IMR-90 (cell line): ENCODE measurements at regions not wholly inside any gene's neighbourhood (a gene's known extent, or its start where the extent isn't known, plus 50 kb on each side); places are given as distances from the start of the nearest gene placed in this dataset.

ENCODE experiments used
- ATAC-seq: fragments of 200-7000 bp; cut with Tn5 transposase; 2 replicates; pipeline ENCODE4 v1.9.1; 2020; ENCODE audit warnings: low read depth, mild to moderate bottlenecking, moderate library complexity
- BruUV-seq: library from RNA; stranded (reverse); fragments of 400-500 nt; replicated peaks from 2 replicates; lab custom pipeline; 2021; lab: Mats Ljungman, UMichigan
- CTCF ChIA-PET: fragments of 300-600 bp; formaldehyde crosslinking; extraction: SDS; loops from one replicate; lab custom pipeline; 2021; ENCODE audit warnings: antibody characterized with exemption; lab: Yijun Ruan, JAX
- POLR2A ChIA-PET: fragments of 300-600 bp; sonication (Branson Sonifier 250); formaldehyde crosslinking; loops from one replicate; lab custom pipeline; 2022; ENCODE audit warnings: antibody characterized with exemption; ENCODE audit not compliant: unreplicated experiment; lab: Charles Lee
- DNase-seq: peaks from one replicate; pipeline ENCODE4 v3.0.0; 2013
- H2AFZ ChIP-seq: replicated peaks from 2 replicates; pipeline ENCODE3; 2013; ENCODE audit warnings: low read length, mild to moderate bottlenecking; ENCODE audit not compliant: poor library complexity
- H2AK5ac ChIP-seq: 2 replicates; pipeline ENCODE4 v1.6.1; 2013; ENCODE audit warnings: low read depth, low read length, inconsistent platforms
- H2AK9ac ChIP-seq: replicated peaks from 2 replicates; pipeline ENCODE3; 2013; ENCODE audit warnings: mild to moderate bottlenecking, low read depth, low read length, moderate library complexity; ENCODE audit not compliant: poor library complexity
- H2BK120ac ChIP-seq: 2 replicates; pipeline ENCODE4 v1.6.1; 2013; ENCODE audit warnings: low read depth, low read length, inconsistent platforms
- H2BK15ac ChIP-seq: 3 replicates; pipeline ENCODE4 v1.6.1; 2013; ENCODE audit warnings: low read depth, low read length, inconsistent platforms
- H2BK20ac ChIP-seq: 2 replicates; pipeline ENCODE4 v1.6.1; 2013; ENCODE audit warnings: low read depth, mild to moderate bottlenecking, inconsistent platforms, low read length, moderate library complexity
- H2BK5ac ChIP-seq: 2 replicates; pipeline ENCODE4 v1.6.1; 2013; ENCODE audit warnings: mild to moderate bottlenecking, low read depth, low read length, inconsistent platforms; ENCODE audit not compliant: poor library complexity, severe bottlenecking
- H3K14ac ChIP-seq: replicated peaks from 2 replicates; pipeline ENCODE4 v1.6.1; 2013; ENCODE audit warnings: low read depth, low read length, inconsistent platforms
- H3K18ac ChIP-seq: 2 replicates; pipeline ENCODE4 v1.6.1; 2013; ENCODE audit warnings: low read depth, low read length, control low read depth
- H3K23ac ChIP-seq: 2 replicates; pipeline ENCODE4 v1.6.1; 2013; ENCODE audit warnings: low read depth, low read length, inconsistent platforms
- H3K27ac ChIP-seq: 2 replicates; pipeline ENCODE4 v1.5.1; 2013; ENCODE audit warnings: mild to moderate bottlenecking, control low read depth, low read length; ENCODE audit not compliant: insufficient read depth
- H3K27me3 ChIP-seq: 2 replicates; pipeline ENCODE4 v1.6.1; 2013; ENCODE audit warnings: low read length; ENCODE audit not compliant: control insufficient read depth, insufficient read depth
- H3K36me3 ChIP-seq: 2 replicates; pipeline ENCODE4 v1.6.1; 2013; ENCODE audit warnings: low read length, mixed read lengths; ENCODE audit not compliant: control insufficient read depth, insufficient read depth
- H3K4ac ChIP-seq: 2 replicates; pipeline ENCODE4 v1.6.1; 2013; ENCODE audit warnings: low read depth, low read length, inconsistent platforms
- H3K4me1 ChIP-seq: 2 replicates; pipeline ENCODE4 v1.6.1; 2013; ENCODE audit warnings: low read length, mixed read lengths; ENCODE audit not compliant: control insufficient read depth, insufficient read depth
- H3K4me2 ChIP-seq: 2 replicates; pipeline ENCODE4 v1.6.1; 2013; ENCODE audit warnings: low read depth, mild to moderate bottlenecking, control low read depth, low read length, moderate library complexity
- H3K4me3 ChIP-seq: 2 replicates; pipeline ENCODE4 v1.5.1; 2013; ENCODE audit warnings: low read depth, mild to moderate bottlenecking, control low read depth, low read length, moderate library complexity; ENCODE audit not compliant: insufficient read depth
- H3K56ac ChIP-seq: 2 replicates; pipeline ENCODE4 v1.6.1; 2013; ENCODE audit warnings: low read length, inconsistent platforms; ENCODE audit not compliant: insufficient read depth; ENCODE audit errors: extremely low read depth
- H3K79me1 ChIP-seq, 2 experiments: 2 replicates each; pipeline ENCODE4 v1.6.1; 2013; ENCODE audit warnings: low read length in 2 of 2, inconsistent platforms in 1 of 2, low read depth in 1 of 2
- H3K9ac ChIP-seq: 2 replicates; pipeline ENCODE4 v1.6.1; 2013; ENCODE audit warnings: low read depth, low read length, control low read depth
- H3K9me1 ChIP-seq: 2 replicates; pipeline ENCODE4 v1.6.1; 2013; ENCODE audit warnings: low read length, inconsistent platforms; ENCODE audit not compliant: insufficient read depth
- H3K9me3 ChIP-seq: 2 replicates; pipeline ENCODE4 v1.6.1; 2013; ENCODE audit warnings: low read length; ENCODE audit not compliant: control insufficient read depth, insufficient read depth
- H4K20me1 ChIP-seq: 2 replicates; pipeline ENCODE4 v1.6.1; 2013; ENCODE audit warnings: low read length, inconsistent platforms; ENCODE audit not compliant: insufficient read depth
- H4K5ac ChIP-seq: 2 replicates; pipeline ENCODE4 v1.6.1; 2013; ENCODE audit warnings: mild to moderate bottlenecking, low read depth, low read length, control low read depth
- H4K8ac ChIP-seq, 2 experiments: 2 replicates each; pipeline ENCODE4 v1.6.1; 2013; ENCODE audit warnings: low read depth in 2 of 2, low read length in 2 of 2, control low read depth in 1 of 2, inconsistent platforms in 1 of 2
- H4K91ac ChIP-seq: 2 replicates; pipeline ENCODE4 v1.6.1; 2013; ENCODE audit warnings: low read depth, low read length, inconsistent platforms; ENCODE audit not compliant: insufficient read depth
- BHLHE40 ChIP-seq: fragments of 150-350 bp; IDR thresholded peaks from 2 replicates; pipeline ENCODE4 v1.6.1; 2016; ENCODE audit warnings: mild to moderate bottlenecking, low read depth, low read length
- CEBPB ChIP-seq: IDR thresholded peaks from 2 replicates; pipeline ENCODE4 v1.6.1; 2012; ENCODE audit warnings: low read depth, low read length, improper control_type of control experiment
- CHD1 ChIP-seq: IDR thresholded peaks from 2 replicates; pipeline ENCODE4 v1.6.1; 2012; ENCODE audit warnings: low read depth, low read length, improper control_type of control experiment
- FOS ChIP-seq: fragments of 150-350 bp; IDR thresholded peaks from 2 replicates; pipeline ENCODE4 v1.6.1; 2016; ENCODE audit warnings: low read depth, low read length
- MAFK ChIP-seq: IDR thresholded peaks from 2 replicates; pipeline ENCODE4 v1.6.1; 2012; ENCODE audit warnings: low read depth, low read length, improper control_type of control experiment
- MAZ ChIP-seq: IDR thresholded peaks from 2 replicates; pipeline ENCODE4 v1.6.1; 2012; ENCODE audit warnings: low read depth, mild to moderate bottlenecking, low read length, improper control_type of control experiment, moderate library complexity, borderline replicate concordance
- MXI1 ChIP-seq: IDR thresholded peaks from 2 replicates; pipeline ENCODE4 v1.6.1; 2012; ENCODE audit warnings: low read depth, mild to moderate bottlenecking, low read length, moderate library complexity, borderline replicate concordance
- NFE2L2 ChIP-seq: fragments of 150-350 bp; IDR thresholded peaks from 2 replicates; pipeline ENCODE4 v1.6.1; 2016; ENCODE audit warnings: low read depth, mild to moderate bottlenecking, low read length
- POLR2A ChIP-seq: IDR thresholded peaks from 2 replicates; pipeline ENCODE4 v1.6.1; 2012; ENCODE audit warnings: mild to moderate bottlenecking, low read depth, low read length
- RAD21 ChIP-seq: IDR thresholded peaks from 2 replicates; pipeline ENCODE4 v1.6.1; 2012; ENCODE audit warnings: low read length, improper control_type of control experiment
- RCOR1 ChIP-seq: IDR thresholded peaks from 2 replicates; pipeline ENCODE4 v1.6.1; 2012; ENCODE audit warnings: mild to moderate bottlenecking, low read length, improper control_type of control experiment; ENCODE audit not compliant: insufficient replicate concordance
- RFX5 ChIP-seq: IDR thresholded peaks from 2 replicates; pipeline ENCODE4 v1.8.0; 2012; ENCODE audit warnings: low read depth, mild to moderate bottlenecking, low read length, moderate library complexity
- SMC3 ChIP-seq: fragments of 150-350 bp; IDR thresholded peaks from 2 replicates; pipeline ENCODE4 v1.6.1; 2016; ENCODE audit warnings: low read depth, mild to moderate bottlenecking, antibody characterized with exemption, low read length, moderate library complexity
- dilution Hi-C: fragments of 300-500 bp; cut with HindIII; formaldehyde crosslinking; loops from one replicate; pipeline ENCODE4 v1.14.3; 2018; ENCODE audit warnings: low sequenced_read_pairs; ENCODE audit not compliant: unreplicated experiment
- in situ Hi-C: fragments of 300-500 bp; cut with MboI; formaldehyde crosslinking; loops from 3 replicates; pipeline ENCODE4 v1.14.3; 2019; ENCODE audit warnings: low sequenced_read_pairs, inconsistent platforms, mixed read lengths
- intact Hi-C: fragments of 100-400 bp; cut with micrococcal nuclease; formaldehyde crosslinking; loops from 2 replicates; pipeline ENCODE4 v1.10.0; 2022
- TF ChIP-seq, protein P1 (sequence below): conservative IDR thresholded peaks from 2 replicates; pipeline ENCODE4 v1.5.1; 2012; ENCODE audit warnings: mild to moderate bottlenecking, low read depth, low read length, improper control_type of control experiment
- TF ChIP-seq, protein P2 (sequence below): fragments of 150-350 bp; IDR thresholded peaks from 2 replicates; pipeline ENCODE4 v1.6.1; 2017; ENCODE audit warnings: mild to moderate bottlenecking, antibody characterized with exemption, low read length, low read depth
- TF ChIP-seq, protein P3 (sequence below): fragments of 150-350 bp; IDR thresholded peaks from 2 replicates; pipeline ENCODE4 v1.6.1; 2016; ENCODE audit warnings: low read depth, mild to moderate bottlenecking, low read length, moderate library complexity, borderline replicate concordance

DNA sequence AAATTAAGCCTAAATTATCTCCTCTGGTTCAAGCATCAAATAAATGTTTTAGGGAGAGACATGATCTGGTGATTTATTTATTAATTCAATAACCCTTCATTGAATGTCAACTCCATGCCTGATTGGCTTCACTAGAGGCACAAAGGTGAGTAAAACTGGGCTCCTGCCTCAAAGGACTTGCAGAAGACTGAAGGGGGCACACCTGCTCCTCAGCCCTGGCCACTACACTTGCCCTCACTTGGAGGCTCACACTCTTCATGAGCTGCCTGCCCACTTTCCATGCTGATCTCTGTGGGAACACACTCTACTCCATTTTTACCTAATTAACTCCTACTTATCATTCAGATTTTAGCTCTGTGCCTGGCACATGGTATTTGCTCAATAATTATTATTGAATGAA is 84.4 kb upstream of the KCNMB2 start:
- Histone ChIP-seq H2AFZ (no peak overlapping the region), H3K27ac (no peak overlapping the region), H2BK120ac (no peak overlapping the region), H2AK9ac (no peak overlapping the region), H3K4me2 (no peak overlapping the region), H2BK20ac (no peak overlapping the region), H3K36me3 (no peaks in the 10 kb centered on the region), H3K9ac (no peak overlapping the region), H4K8ac (no peak overlapping the region), H4K20me1 (no peaks in the 10 kb centered on the region), H3K4me3 (no peak overlapping the region), H3K27me3 (peaks cover 2% of the 10 kb centered on the region), H2AK5ac (no peak overlapping the region), H3K4me1 (no peaks in the 10 kb centered on the region), H3K4ac (no peak overlapping the region), H2BK5ac (no peak overlapping the region), H3K9me1 (no peaks in the 10 kb centered on the region), H3K9me3 (no peaks in the 10 kb centered on the region), H3K79me1 (no peaks in the 10 kb centered on the region), H4K5ac (no peak overlapping the region), H4K91ac (no peak overlapping the region), H2BK15ac (no peak overlapping the region), H3K23ac (no peak overlapping the region), H3K18ac (no peak overlapping the region), H3K56ac (no peak overlapping the region), H3K14ac (no peak overlapping the region)
- intact Hi-C loops (no loop called here), in situ Hi-C loops (no loop called here), dilution Hi-C loops (no loop called here)
- DNase-seq = no peak
- no peak for ATAC-seq
- BruUV-seq = no TSS peak
- TF ChIP-seq CHD1 = no peak
- no peak for TF ChIP-seq BHLHE40
- TF ChIP-seq RAD21 = no peak
- TF ChIP-seq MAZ = no peak
- TF ChIP-seq CEBPB = no peak
- no peak for TF ChIP-seq NFE2L2
- TF ChIP-seq, protein P1, sequence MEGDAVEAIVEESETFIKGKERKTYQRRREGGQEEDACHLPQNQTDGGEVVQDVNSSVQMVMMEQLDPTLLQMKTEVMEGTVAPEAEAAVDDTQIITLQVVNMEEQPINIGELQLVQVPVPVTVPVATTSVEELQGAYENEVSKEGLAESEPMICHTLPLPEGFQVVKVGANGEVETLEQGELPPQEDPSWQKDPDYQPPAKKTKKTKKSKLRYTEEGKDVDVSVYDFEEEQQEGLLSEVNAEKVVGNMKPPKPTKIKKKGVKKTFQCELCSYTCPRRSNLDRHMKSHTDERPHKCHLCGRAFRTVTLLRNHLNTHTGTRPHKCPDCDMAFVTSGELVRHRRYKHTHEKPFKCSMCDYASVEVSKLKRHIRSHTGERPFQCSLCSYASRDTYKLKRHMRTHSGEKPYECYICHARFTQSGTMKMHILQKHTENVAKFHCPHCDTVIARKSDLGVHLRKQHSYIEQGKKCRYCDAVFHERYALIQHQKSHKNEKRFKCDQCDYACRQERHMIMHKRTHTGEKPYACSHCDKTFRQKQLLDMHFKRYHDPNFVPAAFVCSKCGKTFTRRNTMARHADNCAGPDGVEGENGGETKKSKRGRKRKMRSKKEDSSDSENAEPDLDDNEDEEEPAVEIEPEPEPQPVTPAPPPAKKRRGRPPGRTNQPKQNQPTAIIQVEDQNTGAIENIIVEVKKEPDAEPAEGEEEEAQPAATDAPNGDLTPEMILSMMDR = no peak
- TF ChIP-seq, protein P2, sequence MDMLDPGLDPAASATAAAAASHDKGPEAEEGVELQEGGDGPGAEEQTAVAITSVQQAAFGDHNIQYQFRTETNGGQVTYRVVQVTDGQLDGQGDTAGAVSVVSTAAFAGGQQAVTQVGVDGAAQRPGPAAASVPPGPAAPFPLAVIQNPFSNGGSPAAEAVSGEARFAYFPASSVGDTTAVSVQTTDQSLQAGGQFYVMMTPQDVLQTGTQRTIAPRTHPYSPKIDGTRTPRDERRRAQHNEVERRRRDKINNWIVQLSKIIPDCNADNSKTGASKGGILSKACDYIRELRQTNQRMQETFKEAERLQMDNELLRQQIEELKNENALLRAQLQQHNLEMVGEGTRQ = no peak
- no peak for TF ChIP-seq RCOR1
- TF ChIP-seq FOS = no peak
- no peak for TF ChIP-seq RFX5
- no peak for TF ChIP-seq MXI1
- TF ChIP-seq POLR2A = no peak
- no peak for TF ChIP-seq MAFK
- TF ChIP-seq, protein P3, sequence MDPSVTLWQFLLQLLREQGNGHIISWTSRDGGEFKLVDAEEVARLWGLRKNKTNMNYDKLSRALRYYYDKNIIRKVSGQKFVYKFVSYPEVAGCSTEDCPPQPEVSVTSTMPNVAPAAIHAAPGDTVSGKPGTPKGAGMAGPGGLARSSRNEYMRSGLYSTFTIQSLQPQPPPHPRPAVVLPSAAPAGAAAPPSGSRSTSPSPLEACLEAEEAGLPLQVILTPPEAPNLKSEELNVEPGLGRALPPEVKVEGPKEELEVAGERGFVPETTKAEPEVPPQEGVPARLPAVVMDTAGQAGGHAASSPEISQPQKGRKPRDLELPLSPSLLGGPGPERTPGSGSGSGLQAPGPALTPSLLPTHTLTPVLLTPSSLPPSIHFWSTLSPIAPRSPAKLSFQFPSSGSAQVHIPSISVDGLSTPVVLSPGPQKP = no peak
- TF ChIP-seq SMC3 = no peak
- ChIA-PET POLR2A (no interaction called here), CTCF (no interaction called here)
